Kidney (tissue), 13 donors: ENCODE measurements at regions not wholly inside any gene's neighbourhood (a gene's known extent, or its start where the extent isn't known, plus 50 kb on each side); places are given as distances from the start of the nearest gene placed in this dataset.

Source experiments
- DNase-seq, 5 donors: peaks; one replicate each; pipeline ENCODE4 v3.0.0-alpha.2; 2013 to 2020
- FAIRE-seq: peaks from 2 replicates; lab custom pipeline; 2012; peaks lifted over from hg19 to GRCh38; lab: Jason Lieb, UNC
- H3K27ac ChIP-seq, 2 donors: one replicate each; pipeline ENCODE4 v1.7.0; 2013; ENCODE audit warnings: low read depth in 2 of 2, low read length in 2 of 2, inconsistent platforms in 1 of 2
- H3K27me3 ChIP-seq: one replicate; pipeline ENCODE4 v1.7.1; 2013; ENCODE audit warnings: low read length, inconsistent platforms; ENCODE audit not compliant: control insufficient read depth, insufficient read depth
- H3K36me3 ChIP-seq, 3 donors: one replicate each; pipeline versions ENCODE4 v1.7.0 to v1.7.1; 2013; ENCODE audit warnings: low read length in 3 of 3, control low read depth in 1 of 3, inconsistent platforms in 1 of 3; ENCODE audit not compliant: insufficient read depth in 3 of 3, control insufficient read depth in 2 of 3
- H3K4me1 ChIP-seq, 3 donors: one replicate each; pipeline versions ENCODE4 v1.7.0 to v1.7.1; 2013; ENCODE audit warnings: low read length in 3 of 3, inconsistent platforms in 1 of 3, low read depth in 1 of 3; ENCODE audit not compliant: control insufficient read depth in 2 of 3, insufficient read depth in 2 of 3
- H3K4me3 ChIP-seq, 3 donors: one replicate each; pipeline versions ENCODE4 v1.7.0 to v1.8.1; 2013; ENCODE audit warnings: low read length in 3 of 3, control low read depth in 1 of 3, inconsistent platforms in 1 of 3
- H3K9ac ChIP-seq, 3 donors: one replicate each; pipeline versions ENCODE4 v1.7.0 to v1.7.1; 2013; ENCODE audit warnings: low read length in 3 of 3, control low read depth in 1 of 3, inconsistent platforms in 1 of 3
- H3K9me3 ChIP-seq, 3 donors: one replicate each; pipeline versions ENCODE4 v1.7.0 to v1.7.1; 2013; ENCODE audit warnings: low read length in 3 of 3, control low read depth in 1 of 3, inconsistent platforms in 1 of 3; ENCODE audit not compliant: control insufficient read depth in 2 of 3, insufficient read depth in 1 of 3
- intact Hi-C: fragments of 100-400 bp; cut with DNase I; formaldehyde crosslinking; loops from one replicate; pipeline ENCODE4 v1.11.1; 2022
- TF ChIP-seq, protein P1 (sequence below): IDR thresholded peaks from 3 replicates; pipeline ENCODE4 v1.5.1; 2012; ENCODE audit warnings: mild to moderate bottlenecking, moderate library complexity, borderline replicate concordance; ENCODE audit not compliant: insufficient read depth; ENCODE audit errors: extremely low read depth
- donor health status: control.
- donor health status: control.
- donor health status: control.
- donor health status: control.
- donor health status: control.
- donor health status: DM: yes; HTN: yes; CAD: no.
- donor health status: Normal renal cell carcinoma (clear cell type).

DNA sequence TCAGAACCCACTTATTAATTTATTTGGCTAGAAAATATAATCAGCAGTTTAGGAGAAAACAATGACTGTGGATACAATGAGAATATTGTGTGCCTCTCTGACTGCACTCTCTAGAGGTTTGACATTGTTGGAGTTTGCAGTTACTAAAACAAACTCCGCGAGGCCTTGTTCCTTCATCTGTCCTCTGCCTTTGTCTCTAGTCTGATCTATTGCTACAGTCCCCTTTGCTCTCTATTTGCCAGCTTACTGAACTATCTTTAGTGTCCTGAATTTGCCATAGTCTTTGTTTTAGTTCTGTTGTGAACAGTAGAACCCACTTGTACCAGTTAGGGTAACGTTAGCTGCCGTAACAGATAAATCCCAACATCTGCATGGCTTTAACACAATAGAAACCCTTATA lies 81.4 kb upstream of the RPS6KA3 start:
- Histone ChIP-seq H3K27me3 (no peaks in the 10 kb centered on the region), H3K27ac (no peak overlapping the region), H3K9ac (no peak overlapping the region), H3K36me3 (no peaks in the 10 kb centered on the region), H3K4me3 (no peak overlapping the region), H3K9me3 (no peaks in the 10 kb centered on the region), H3K4me1 (no peaks in the 10 kb centered on the region)
- DNase-seq = no peak
- FAIRE-seq = no peak
- intact Hi-C loops = no loop called here
- TF ChIP-seq, protein P1, sequence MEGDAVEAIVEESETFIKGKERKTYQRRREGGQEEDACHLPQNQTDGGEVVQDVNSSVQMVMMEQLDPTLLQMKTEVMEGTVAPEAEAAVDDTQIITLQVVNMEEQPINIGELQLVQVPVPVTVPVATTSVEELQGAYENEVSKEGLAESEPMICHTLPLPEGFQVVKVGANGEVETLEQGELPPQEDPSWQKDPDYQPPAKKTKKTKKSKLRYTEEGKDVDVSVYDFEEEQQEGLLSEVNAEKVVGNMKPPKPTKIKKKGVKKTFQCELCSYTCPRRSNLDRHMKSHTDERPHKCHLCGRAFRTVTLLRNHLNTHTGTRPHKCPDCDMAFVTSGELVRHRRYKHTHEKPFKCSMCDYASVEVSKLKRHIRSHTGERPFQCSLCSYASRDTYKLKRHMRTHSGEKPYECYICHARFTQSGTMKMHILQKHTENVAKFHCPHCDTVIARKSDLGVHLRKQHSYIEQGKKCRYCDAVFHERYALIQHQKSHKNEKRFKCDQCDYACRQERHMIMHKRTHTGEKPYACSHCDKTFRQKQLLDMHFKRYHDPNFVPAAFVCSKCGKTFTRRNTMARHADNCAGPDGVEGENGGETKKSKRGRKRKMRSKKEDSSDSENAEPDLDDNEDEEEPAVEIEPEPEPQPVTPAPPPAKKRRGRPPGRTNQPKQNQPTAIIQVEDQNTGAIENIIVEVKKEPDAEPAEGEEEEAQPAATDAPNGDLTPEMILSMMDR = no peak

DNA sequence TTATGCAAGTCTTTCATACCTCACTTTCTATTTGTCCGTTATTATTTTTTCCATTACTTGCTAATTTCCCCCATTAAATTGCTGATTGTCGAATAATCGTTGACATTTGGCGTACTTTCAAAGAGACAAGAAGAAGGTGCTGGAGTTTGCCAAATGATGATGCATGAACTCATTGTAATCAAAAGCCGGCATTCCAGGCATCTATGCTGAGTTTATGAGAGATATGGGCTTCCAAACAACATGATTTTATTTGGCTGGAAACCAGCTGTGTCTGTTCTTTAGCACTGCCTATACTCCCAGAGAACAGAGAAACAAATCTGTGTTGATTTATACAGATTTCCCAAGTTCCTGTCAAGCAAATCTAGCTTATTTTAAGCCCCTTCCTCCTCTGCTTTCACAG lies 80.8 kb upstream of the RPS6KA3 start:
- H3K9ac ChIP-seq = no peak overlapping the region
- FAIRE-seq (no peak), DNase-seq (no peak)
- no peak overlapping the region for H3K27ac ChIP-seq
- H3K36me3 ChIP-seq = no peaks in the 10 kb centered on the region
- H3K27me3 ChIP-seq = no peaks in the 10 kb centered on the region
- intact Hi-C loops = no loop called here
- no peaks in the 10 kb centered on the region for H3K4me1 ChIP-seq
- H3K4me3 ChIP-seq = no peak overlapping the region
- no peaks in the 10 kb centered on the region for H3K9me3 ChIP-seq
- TF ChIP-seq, protein P1 = no peak

DNA sequence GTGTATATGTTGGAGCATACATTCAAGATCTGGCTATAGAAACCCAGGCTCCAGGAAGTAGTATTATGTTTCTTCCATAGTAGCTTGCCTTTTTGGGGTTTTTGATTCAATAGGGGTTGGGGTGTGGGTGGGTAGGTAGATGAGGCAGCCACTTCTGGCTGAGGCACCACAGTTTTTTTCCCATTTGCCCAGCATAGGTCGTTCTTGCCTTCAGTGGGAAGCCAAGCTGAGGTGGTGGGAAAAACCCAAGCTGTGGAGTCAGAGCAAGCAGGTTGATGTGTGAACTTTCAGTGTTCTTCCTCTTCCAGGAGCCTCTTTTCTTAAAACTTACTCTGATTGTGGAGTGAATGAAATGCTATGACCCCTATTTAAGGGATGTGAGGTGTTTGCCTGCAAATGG lies 67.0 kb upstream of the RPS6KA3 start:
- Histone ChIP-seq H3K9ac (no peak overlapping the region), H3K27ac (no peak overlapping the region), H3K36me3 (no peaks in the 10 kb centered on the region), H3K4me3 (no peak overlapping the region), H3K4me1 (no peaks in the 10 kb centered on the region), H3K27me3 (no peaks in the 10 kb centered on the region), H3K9me3 (no peaks in the 10 kb centered on the region)
- DNase-seq = no peak
- intact Hi-C loops = no loop called here
- FAIRE-seq = no peak
- TF ChIP-seq, protein P1 = no peak

DNA sequence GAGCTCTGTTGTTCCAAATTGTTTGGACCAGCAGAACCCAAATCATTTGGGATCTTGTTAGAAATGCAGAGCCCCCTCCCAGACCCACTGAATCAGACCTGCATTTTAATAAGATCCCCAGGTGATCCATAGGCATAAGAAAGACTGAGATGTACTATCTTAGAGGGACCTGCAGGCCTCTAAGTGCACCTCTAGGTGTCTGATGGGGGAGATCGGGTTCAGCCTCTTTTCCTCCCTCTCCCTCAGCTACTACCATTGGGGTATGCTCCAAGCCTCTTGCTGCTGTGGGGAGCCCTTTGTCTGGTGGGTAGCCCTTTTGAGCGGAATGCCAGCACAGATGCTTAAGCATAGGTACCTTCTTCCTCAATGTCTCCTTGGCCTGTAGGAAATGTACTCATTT lies 63.8 kb upstream of the RPS6KA3 start:
- FAIRE-seq = no peak
- TF ChIP-seq, protein P1 = no peak

More for the DNA sequence above, 63.8 kb upstream of the RPS6KA3 start:
- peaks cover 6% of the 10 kb centered on the region for H3K27me3 ChIP-seq
- H3K27ac ChIP-seq = no peak overlapping the region
- H3K9ac ChIP-seq = no peak overlapping the region
- no peaks in the 10 kb centered on the region for H3K36me3 ChIP-seq
- H3K4me3 ChIP-seq = no peak overlapping the region
- H3K9me3 ChIP-seq = no peaks in the 10 kb centered on the region
- H3K4me1 ChIP-seq = no peaks in the 10 kb centered on the region
- no peak for DNase-seq
- intact Hi-C loops = no loop called here
